Keratinocyte (primary cell): ENCODE measurements at regions not wholly inside any gene's neighbourhood (a gene's known extent, or its start where the extent isn't known, plus 50 kb on each side); places are given as distances from the start of the nearest gene placed in this dataset.

Experiments used
- CTCF ChIP-seq, 3 experiments: IDR thresholded peaks in 1 of 3; conservative IDR thresholded peaks in 1 of 3; optimal IDR thresholded peaks in 1 of 3; 2 replicates in 2 of 3; 3 replicates in 1 of 3; pipeline versions ENCODE3 to v1.5.1; 2011; ENCODE audit warnings: low read length in 3 of 3, mild to moderate bottlenecking in 3 of 3, moderate library complexity in 2 of 3, control low read depth in 1 of 3, inconsistent platforms in 1 of 3; ENCODE audit not compliant: insufficient read depth in 2 of 3; ENCODE audit errors: extremely low read depth in 1 of 3
- EZH2 ChIP-seq: IDR thresholded peaks from one replicate; pipeline ENCODE4 v1.6.1; 2012; ENCODE audit warnings: inconsistent platforms, mild to moderate bottlenecking, low read length, moderate library complexity

- TF ChIP-seq CTCF (optimal IDR thresholded peaks at IDR 0.05 in 1 of 3, IDR thresholded peaks at IDR 0.05 in 1 of 3, conservative IDR thresholded peaks at IDR 0.05 in 1 of 3; ENCODE audit: extremely low read depth in 1 of 3, insufficient read depth in 2 of 3, low read length in 3 of 3) (no peak), EZH2 (no peak)
Observed at GRCh38 chr2:122864728-122865127, 1109.3 kb downstream of the TSN start.
